ENCODE measurements at regions not wholly inside any gene's neighbourhood (a gene's known extent, or its start where the extent isn't known, plus 50 kb on each side); places are given as distances from the start of the nearest gene placed in this dataset.

DNA sequence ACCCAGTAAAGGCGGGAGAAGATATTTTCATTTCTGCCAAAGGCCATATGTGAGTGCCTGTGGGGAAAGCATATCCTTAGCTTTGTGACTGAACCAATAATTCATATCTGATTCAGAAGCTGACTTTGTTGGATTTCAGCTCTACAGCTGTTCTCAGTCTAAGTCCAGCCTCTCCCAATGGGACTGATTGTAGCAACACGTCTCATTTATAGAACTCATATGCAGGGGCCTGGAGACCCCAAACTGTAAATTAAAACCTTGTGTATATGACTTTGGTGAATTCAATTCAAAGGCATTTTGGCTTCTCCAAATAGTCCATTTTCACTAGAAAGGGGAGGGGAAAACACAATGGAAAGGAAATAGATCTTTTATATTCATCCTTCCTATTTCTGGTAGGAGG, 250.4 kb upstream of the SORL1-AS1 start:
- TF ChIP-seq, protein P1, sequence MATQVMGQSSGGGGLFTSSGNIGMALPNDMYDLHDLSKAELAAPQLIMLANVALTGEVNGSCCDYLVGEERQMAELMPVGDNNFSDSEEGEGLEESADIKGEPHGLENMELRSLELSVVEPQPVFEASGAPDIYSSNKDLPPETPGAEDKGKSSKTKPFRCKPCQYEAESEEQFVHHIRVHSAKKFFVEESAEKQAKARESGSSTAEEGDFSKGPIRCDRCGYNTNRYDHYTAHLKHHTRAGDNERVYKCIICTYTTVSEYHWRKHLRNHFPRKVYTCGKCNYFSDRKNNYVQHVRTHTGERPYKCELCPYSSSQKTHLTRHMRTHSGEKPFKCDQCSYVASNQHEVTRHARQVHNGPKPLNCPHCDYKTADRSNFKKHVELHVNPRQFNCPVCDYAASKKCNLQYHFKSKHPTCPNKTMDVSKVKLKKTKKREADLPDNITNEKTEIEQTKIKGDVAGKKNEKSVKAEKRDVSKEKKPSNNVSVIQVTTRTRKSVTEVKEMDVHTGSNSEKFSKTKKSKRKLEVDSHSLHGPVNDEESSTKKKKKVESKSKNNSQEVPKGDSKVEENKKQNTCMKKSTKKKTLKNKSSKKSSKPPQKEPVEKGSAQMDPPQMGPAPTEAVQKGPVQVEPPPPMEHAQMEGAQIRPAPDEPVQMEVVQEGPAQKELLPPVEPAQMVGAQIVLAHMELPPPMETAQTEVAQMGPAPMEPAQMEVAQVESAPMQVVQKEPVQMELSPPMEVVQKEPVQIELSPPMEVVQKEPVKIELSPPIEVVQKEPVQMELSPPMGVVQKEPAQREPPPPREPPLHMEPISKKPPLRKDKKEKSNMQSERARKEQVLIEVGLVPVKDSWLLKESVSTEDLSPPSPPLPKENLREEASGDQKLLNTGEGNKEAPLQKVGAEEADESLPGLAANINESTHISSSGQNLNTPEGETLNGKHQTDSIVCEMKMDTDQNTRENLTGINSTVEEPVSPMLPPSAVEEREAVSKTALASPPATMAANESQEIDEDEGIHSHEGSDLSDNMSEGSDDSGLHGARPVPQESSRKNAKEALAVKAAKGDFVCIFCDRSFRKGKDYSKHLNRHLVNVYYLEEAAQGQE (IDR thresholded peaks at IDR 0.05; ENCODE audit: low read depth): no peak
- no peak for TF ChIP-seq EGR1 (IDR thresholded peaks at IDR 0.05)
- TF ChIP-seq TAF1 (IDR thresholded peaks at IDR 0.05; ENCODE audit: low read depth): no peak
- TF ChIP-seq ZBTB7A (IDR thresholded peaks at IDR 0.05; ENCODE audit: low read depth): no peak
- TF ChIP-seq EP300 (IDR thresholded peaks at IDR 0.05; ENCODE audit: borderline replicate concordance): no peak
- no peak for TF ChIP-seq FOXM1 (IDR thresholded peaks at IDR 0.05; ENCODE audit: borderline replicate concordance, low read depth)
- TF ChIP-seq NFIC (IDR thresholded peaks at IDR 0.05): no peak
- no peak for TF ChIP-seq TEAD4 (IDR thresholded peaks at IDR 0.05)
- TF ChIP-seq CREB1 (IDR thresholded peaks at IDR 0.05; ENCODE audit: low read depth): no peak

DNA sequence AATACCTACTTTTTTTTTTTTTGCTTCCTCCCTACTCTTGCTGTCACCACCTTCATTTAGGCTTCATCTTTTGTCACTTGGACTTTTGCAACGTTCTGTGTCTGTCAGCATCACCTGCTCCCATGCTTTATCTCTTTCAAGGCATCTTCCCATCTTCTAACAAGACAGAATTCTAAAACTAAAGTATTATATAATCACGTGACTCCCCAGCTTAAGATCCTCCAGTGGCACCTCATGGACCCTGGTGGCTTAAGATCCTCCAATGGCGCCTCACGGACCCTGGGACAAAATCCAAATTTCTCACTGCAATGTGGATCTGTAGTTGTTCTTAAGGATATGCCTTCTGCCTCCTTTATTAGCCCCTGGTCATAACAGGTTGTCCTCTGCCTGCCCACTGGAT, 248.2 kb upstream of the SORL1-AS1 start:
- no peak for TF ChIP-seq EGR1 (IDR thresholded peaks at IDR 0.05)
- TF ChIP-seq, protein P1 (IDR thresholded peaks at IDR 0.05; ENCODE audit: low read depth): no peak
- TF ChIP-seq CEBPB (IDR thresholded peaks at IDR 0.05): no peak

DNA sequence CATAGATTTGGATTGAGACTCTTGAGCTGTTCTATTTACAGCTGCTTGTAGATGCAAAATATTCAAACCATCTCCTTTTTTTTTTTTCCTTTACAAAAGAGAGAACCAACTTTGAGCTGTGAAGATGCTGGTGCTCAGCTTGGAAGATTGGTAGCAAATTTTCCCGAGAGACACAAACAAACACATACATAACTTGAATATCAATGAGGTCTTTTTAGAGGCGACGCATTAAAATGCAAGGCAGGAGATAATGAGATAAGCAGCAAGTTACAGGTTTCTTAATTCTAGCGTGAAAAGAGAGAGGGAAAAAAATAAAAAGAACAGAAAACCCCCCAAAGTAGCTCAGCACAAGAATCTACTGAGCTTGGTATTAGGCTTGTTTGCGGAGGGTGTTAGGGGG, 247.0 kb upstream of the SORL1-AS1 start:
- TF ChIP-seq TAF1 (IDR thresholded peaks at IDR 0.05; ENCODE audit: low read depth): no peak
- TF ChIP-seq, protein P1 (IDR thresholded peaks at IDR 0.05; ENCODE audit: low read depth): no peak
- TF ChIP-seq ZBTB7A (IDR thresholded peaks at IDR 0.05; ENCODE audit: low read depth): no peak
- no peak for TF ChIP-seq TEAD4 (IDR thresholded peaks at IDR 0.05)
- TF ChIP-seq, protein P2, sequence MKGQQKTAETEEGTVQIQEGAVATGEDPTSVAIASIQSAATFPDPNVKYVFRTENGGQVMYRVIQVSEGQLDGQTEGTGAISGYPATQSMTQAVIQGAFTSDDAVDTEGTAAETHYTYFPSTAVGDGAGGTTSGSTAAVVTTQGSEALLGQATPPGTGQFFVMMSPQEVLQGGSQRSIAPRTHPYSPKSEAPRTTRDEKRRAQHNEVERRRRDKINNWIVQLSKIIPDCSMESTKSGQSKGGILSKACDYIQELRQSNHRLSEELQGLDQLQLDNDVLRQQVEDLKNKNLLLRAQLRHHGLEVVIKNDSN (IDR thresholded peaks at IDR 0.05): no peak
- TF ChIP-seq NFIC (IDR thresholded peaks at IDR 0.05): no peak

DNA sequence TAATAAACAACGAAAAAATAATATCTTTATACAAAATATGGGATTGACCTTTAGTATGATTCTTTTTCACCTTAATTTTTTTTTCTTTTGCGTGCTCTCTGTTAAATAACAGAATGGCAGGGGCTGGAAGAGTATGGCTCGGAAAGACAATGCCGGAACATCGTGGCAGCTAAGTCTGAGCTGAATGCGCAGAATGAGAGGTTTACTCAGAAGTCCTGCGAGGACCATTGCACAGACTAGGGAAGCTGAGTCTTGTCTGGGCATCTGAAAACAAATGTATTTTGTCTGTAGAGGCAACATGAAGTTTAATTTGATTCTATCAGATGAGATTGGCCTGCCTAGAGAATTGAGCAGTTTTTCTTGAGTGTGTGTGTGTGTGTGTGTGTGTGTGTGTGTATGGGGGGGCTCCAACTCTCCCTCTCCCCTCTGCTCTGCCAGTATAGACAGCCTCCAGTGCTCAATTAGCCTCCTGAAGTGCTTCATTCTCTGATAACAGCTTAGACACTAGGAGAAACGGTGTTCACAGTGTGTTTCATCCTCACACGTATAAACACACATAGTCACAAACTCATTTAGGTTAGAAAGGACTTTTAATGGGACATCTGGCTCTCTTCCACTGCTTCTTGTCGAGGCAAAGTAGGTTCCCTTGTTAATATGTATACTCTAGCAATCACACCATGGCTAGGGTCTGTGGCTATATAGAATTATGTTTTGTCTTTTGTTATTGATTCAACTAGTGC, 244.3 kb upstream of the SORL1-AS1 start:
- TF ChIP-seq TEAD4 (IDR thresholded peaks at IDR 0.05) (no peak), ZBTB7A (IDR thresholded peaks at IDR 0.05; ENCODE audit: low read depth) (no peak), CREB1 (IDR thresholded peaks at IDR 0.05; ENCODE audit: low read depth) (no peak), RAD21 (IDR thresholded peaks at IDR 0.05; ENCODE audit: low read depth) (no peak), TAF1 (IDR thresholded peaks at IDR 0.05; ENCODE audit: low read depth) (no peak), EP300 (IDR thresholded peaks at IDR 0.05; ENCODE audit: borderline replicate concordance) (no peak)
- TF ChIP-seq, protein P3, sequence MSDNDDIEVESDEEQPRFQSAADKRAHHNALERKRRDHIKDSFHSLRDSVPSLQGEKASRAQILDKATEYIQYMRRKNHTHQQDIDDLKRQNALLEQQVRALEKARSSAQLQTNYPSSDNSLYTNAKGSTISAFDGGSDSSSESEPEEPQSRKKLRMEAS (IDR thresholded peaks at IDR 0.05): no peak

DNA sequence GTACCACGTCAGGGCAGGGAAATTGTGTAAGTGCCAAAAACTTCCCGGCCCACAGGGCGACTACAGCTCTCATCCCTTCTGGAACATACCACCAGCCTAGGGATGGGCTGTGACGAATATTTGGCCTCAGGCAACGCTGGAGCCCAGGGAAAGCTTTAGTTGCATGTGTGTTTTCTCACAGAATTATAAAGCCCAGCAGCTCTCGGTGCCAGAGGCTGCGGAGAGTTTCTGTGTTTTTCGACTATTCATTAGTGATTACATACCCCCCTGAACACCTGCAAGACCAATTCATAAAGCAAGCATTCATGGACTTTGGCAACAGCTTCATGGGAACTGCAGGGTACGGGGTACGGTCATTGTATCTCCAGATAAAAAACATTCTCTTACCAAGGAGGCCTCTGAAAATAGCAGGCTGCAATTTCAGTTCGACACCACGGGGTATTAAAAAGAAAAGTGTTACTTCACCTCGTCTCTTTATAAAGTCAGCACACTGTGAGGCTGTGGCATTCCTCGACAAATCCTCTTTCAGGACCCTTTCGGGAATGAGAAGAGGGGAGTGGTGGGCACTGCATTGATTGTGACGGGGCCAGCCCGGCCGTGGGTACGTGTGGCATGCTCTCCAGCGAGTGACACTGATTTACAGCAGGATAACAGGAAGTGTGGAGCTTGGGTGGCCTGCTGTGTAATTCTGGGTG, 243.6 kb upstream of the SORL1-AS1 start:
- no peak for TF ChIP-seq CREB1 (IDR thresholded peaks at IDR 0.05; ENCODE audit: low read depth)

DNA sequence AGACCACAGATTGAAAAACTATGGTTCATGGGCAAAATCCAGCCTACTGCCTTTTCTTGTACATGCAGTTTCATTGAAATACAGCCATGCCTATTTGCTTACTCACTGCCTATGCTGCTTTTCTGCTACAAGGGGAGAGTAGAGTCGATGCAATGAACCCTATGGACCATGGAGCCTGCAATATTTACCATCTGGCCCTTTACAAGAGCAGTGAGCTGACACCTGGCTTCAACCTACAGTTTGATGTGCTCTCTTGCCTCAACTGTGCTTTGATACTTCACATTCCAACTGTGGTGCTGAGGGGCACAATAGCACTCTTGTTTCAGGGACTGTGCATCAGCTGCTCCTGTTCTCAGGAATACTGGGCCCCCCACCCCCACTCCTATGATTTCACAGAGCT, 239.5 kb upstream of the SORL1-AS1 start:
- TF ChIP-seq CREB1 (IDR thresholded peaks at IDR 0.05; ENCODE audit: low read depth): no peak
- TF ChIP-seq EP300 (IDR thresholded peaks at IDR 0.05; ENCODE audit: borderline replicate concordance): no peak
- TF ChIP-seq FOXM1 (IDR thresholded peaks at IDR 0.05; ENCODE audit: borderline replicate concordance, low read depth): no peak
- TF ChIP-seq ZBTB7A (IDR thresholded peaks at IDR 0.05; ENCODE audit: low read depth): no peak
- no peak for TF ChIP-seq NFIC (IDR thresholded peaks at IDR 0.05)
- TF ChIP-seq YY1 (IDR thresholded peaks at IDR 0.05; ENCODE audit: low read depth): no peak
- TF ChIP-seq, protein P2 (IDR thresholded peaks at IDR 0.05): no peak
- no peak for TF ChIP-seq TCF12 (IDR thresholded peaks at IDR 0.05; ENCODE audit: low read depth)
- no peak for TF ChIP-seq TAF1 (IDR thresholded peaks at IDR 0.05; ENCODE audit: low read depth)
- TF ChIP-seq, protein P3 (IDR thresholded peaks at IDR 0.05): no peak
- no peak for TF ChIP-seq EGR1 (IDR thresholded peaks at IDR 0.05)
- TF ChIP-seq TEAD4 (IDR thresholded peaks at IDR 0.05): no peak
- TF ChIP-seq RAD21 (IDR thresholded peaks at IDR 0.05; ENCODE audit: low read depth): no peak
